Loucy (cell line): ENCODE measurements at regions not wholly inside any gene's neighbourhood (a gene's known extent, or its start where the extent isn't known, plus 50 kb on each side); places are given as distances from the start of the nearest gene placed in this dataset.

Experiments
- H2AFZ ChIP-seq: fragments of 200-600 bp; sonication (generic); 2 replicates; pipeline ENCODE4 v1.6.0; 2016; ENCODE audit warnings: antibody characterized with exemption, mild to moderate bottlenecking, low read length, moderate library complexity
- H3F3A ChIP-seq: fragments of 200-600 bp; 2 replicates; pipeline ENCODE4 v1.6.0; 2016; ENCODE audit warnings: antibody characterized with exemption, low read depth, mild to moderate bottlenecking
- H3K27me3 ChIP-seq: fragments of 200-600 bp; sonication (generic); 2 replicates; pipeline ENCODE4 v1.6.1; 2014; ENCODE audit warnings: low read length, mild to moderate bottlenecking; ENCODE audit not compliant: insufficient read depth, poor library complexity, severe bottlenecking
- H3K36me3 ChIP-seq: fragments of 200-600 bp; sonication (generic); 2 replicates; pipeline ENCODE4 v1.6.1; 2016; ENCODE audit warnings: low read length; ENCODE audit not compliant: insufficient read depth
- H3K4me1 ChIP-seq: fragments of 200-600 bp; sonication (generic); 2 replicates; pipeline ENCODE4 v1.5.1; 2014; ENCODE audit warnings: low read length, mild to moderate bottlenecking; ENCODE audit not compliant: insufficient read depth, poor library complexity, severe bottlenecking
- H3K4me2 ChIP-seq: fragments of 200-600 bp; sonication (generic); 2 replicates; pipeline ENCODE4 v1.6.0; 2014; ENCODE audit warnings: antibody characterized with exemption, low read length, low read depth, mild to moderate bottlenecking; ENCODE audit not compliant: poor library complexity, severe bottlenecking
- H3K4me3 ChIP-seq: fragments of 200-600 bp; sonication (generic); 2 replicates; pipeline ENCODE4 v1.5.1; 2014; ENCODE audit warnings: low read length, mild to moderate bottlenecking, mixed read lengths; ENCODE audit not compliant: poor library complexity, severe bottlenecking
- H3K79me2 ChIP-seq: fragments of 200-600 bp; sonication (generic); 2 replicates; pipeline ENCODE4 v1.6.1; 2014; ENCODE audit warnings: low read length; ENCODE audit not compliant: insufficient read depth
- H3K9ac ChIP-seq: fragments of 200-600 bp; sonication (generic); 2 replicates; pipeline ENCODE4 v1.6.0; 2014; ENCODE audit warnings: mild to moderate bottlenecking, low read depth, low read length, moderate library complexity; ENCODE audit not compliant: poor library complexity, severe bottlenecking
- H3K9me2 ChIP-seq: fragments of 200-600 bp; sonication (generic); replicated peaks from 2 replicates; pipeline ENCODE4 v1.6.1; 2016; ENCODE audit warnings: low read depth, low read length, mixed read lengths
- H3K9me3 ChIP-seq: fragments of 200-600 bp; sonication (generic); 2 replicates; pipeline ENCODE4 v1.6.1; 2014; ENCODE audit warnings: mild to moderate bottlenecking, antibody characterized with exemption, low read length, low read depth; ENCODE audit not compliant: insufficient read depth
- H4K20me1 ChIP-seq: fragments of 200-600 bp; sonication (generic); 2 replicates; pipeline ENCODE4 v1.6.0; 2014; ENCODE audit warnings: antibody characterized with exemption, low read length, mild to moderate bottlenecking; ENCODE audit not compliant: insufficient read depth, poor library complexity, severe bottlenecking
- CTCF ChIP-seq: fragments of 200-600 bp; sonication (generic); conservative IDR thresholded peaks from 2 replicates; pipeline ENCODE4 v1.5.1; 2014; ENCODE audit warnings: mild to moderate bottlenecking, antibody characterized with exemption, low read length
- EZH2phosphoT487 ChIP-seq: fragments of 200-600 bp; IDR thresholded peaks from 2 replicates; pipeline ENCODE4 v1.6.1; 2018; ENCODE audit warnings: antibody characterized with exemption, mild to moderate bottlenecking, moderate library complexity, borderline replicate concordance

GRCh38 chr4:136755531-136755916 is 776.8 kb downstream of the PCDH18 start:
- Histone ChIP-seq H4K20me1 (no peaks in the 10 kb centered on the region), H2AFZ (no peak overlapping the region), H3K9ac (no peak overlapping the region), H3K79me2 (no peaks in the 10 kb centered on the region), H3F3A (no peaks in the 10 kb centered on the region), H3K4me1 (no peaks in the 10 kb centered on the region), H3K36me3 (no peaks in the 10 kb centered on the region), H3K4me2 (no peak overlapping the region), H3K9me3 (no peaks in the 10 kb centered on the region), H3K4me3 (no peak overlapping the region), H3K9me2 (no peaks in the 10 kb centered on the region), H3K27me3 (no peaks in the 10 kb centered on the region)
- TF ChIP-seq EZH2phosphoT487, result no peak
- no peak for TF ChIP-seq CTCF

DNA sequence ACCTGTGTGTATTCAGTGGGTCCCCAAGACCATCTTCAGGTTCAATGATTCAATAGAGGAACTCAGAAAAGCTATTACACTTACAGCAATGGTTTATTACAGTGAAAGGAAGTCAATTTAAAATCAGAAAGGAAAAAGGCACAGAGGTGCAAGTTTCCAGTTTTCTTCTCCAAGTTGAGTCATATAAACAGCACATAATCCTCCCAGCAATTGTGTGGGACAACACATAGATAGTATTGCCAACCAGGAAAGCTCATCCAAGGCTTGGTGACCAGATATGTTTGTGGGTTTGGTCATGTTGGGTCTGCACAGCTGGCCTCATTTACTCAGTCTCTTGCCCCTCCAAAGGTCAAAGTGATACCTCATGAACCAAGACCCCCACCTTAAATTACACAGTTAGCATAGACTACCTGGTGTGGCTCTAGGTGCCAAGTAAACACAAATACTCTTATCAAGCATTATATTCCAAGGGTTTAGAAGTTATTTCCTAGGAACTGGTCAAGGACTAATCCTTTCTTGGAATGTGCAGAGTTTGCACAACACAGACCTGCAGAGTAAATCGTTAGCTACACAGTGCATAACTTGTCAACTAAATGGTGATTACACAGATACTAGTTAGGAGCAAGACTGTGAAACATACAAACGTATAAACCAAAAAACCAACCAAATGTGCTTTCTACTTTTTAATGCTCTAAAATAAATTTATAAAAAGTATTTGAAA is 777.3 kb downstream of the PCDH18 start:
- no peak for TF ChIP-seq CTCF
- TF ChIP-seq EZH2phosphoT487, result no peak
- H3K79me2 ChIP-seq, result no peaks in the 10 kb centered on the region
- H3F3A ChIP-seq, result no peaks in the 10 kb centered on the region
- H3K4me3 ChIP-seq, result no peak overlapping the region
- no peak overlapping the region for H2AFZ ChIP-seq
- H3K36me3 ChIP-seq, result no peaks in the 10 kb centered on the region
- no peaks in the 10 kb centered on the region for H3K9me3 ChIP-seq
- H3K9ac ChIP-seq, result no peak overlapping the region
- H3K9me2 ChIP-seq, result no peaks in the 10 kb centered on the region
- H4K20me1 ChIP-seq, result no peaks in the 10 kb centered on the region
- no peaks in the 10 kb centered on the region for H3K4me1 ChIP-seq
- no peaks in the 10 kb centered on the region for H3K27me3 ChIP-seq
- H3K4me2 ChIP-seq, result no peak overlapping the region

- H3F3A ChIP-seq, result no peaks in the 10 kb centered on the region
- H3K9me3 ChIP-seq, result no peaks in the 10 kb centered on the region
- no peak overlapping the region for H3K4me3 ChIP-seq
- no peak overlapping the region for H3K4me2 ChIP-seq
- H2AFZ ChIP-seq, result no peak overlapping the region
- no peaks in the 10 kb centered on the region for H3K9me2 ChIP-seq
- no peak for TF ChIP-seq EZH2phosphoT487
- no peak for TF ChIP-seq CTCF
- H3K9ac ChIP-seq, result no peak overlapping the region
- H3K27me3 ChIP-seq, result no peaks in the 10 kb centered on the region
- H3K79me2 ChIP-seq, result no peaks in the 10 kb centered on the region
- H3K4me1 ChIP-seq, result no peaks in the 10 kb centered on the region
- no peaks in the 10 kb centered on the region for H3K36me3 ChIP-seq
- no peaks in the 10 kb centered on the region for H4K20me1 ChIP-seq
Measured at GRCh38 chr4:136751556-136751955, 780.7 kb downstream of the PCDH18 start.
